ENCODE measurements at regions not wholly inside any gene's neighbourhood (a gene's known extent, or its start where the extent isn't known, plus 50 kb on each side); places are given as distances from the start of the nearest gene placed in this dataset.

GRCh38 chr5:56565644-56566043 is 249.7 kb upstream of the MAP3K1 start (continued):
- TF ChIP-seq RNF219 (CRISPR knock-in tag; IDR thresholded peaks at IDR 0.05) (no peak), ZNF79 (CRISPR knock-in tag; IDR thresholded peaks at IDR 0.05; ENCODE audit: low read depth) (no peak), FOXP1 (CRISPR knock-in tag; IDR thresholded peaks at IDR 0.05) (no peak), CSDE1 (IDR thresholded peaks at IDR 0.05) (no peak)

- 3% methylated on average over 3 of the region's 3 CpGs for WGBS (ENCODE audit: insufficient coverage, low coverage, missing lambda C conversion rate)
- no peak overlapping the region for H2AFZ ChIP-seq (ENCODE audit: low read depth, low read length)
- H3K4me3 ChIP-seq, result no peak overlapping the region
- H3K9me1 ChIP-seq (ENCODE audit: control insufficient read depth, insufficient read depth, low read length), result no peaks in the 10 kb centered on the region
- H3K79me2 ChIP-seq (ENCODE audit: control insufficient read depth, insufficient read depth, low read length), result no peaks in the 10 kb centered on the region
- ChIA-PET POLR2A (interaction anchor here (0.6 to 1.5 kb wide), 5 partner anchors 9 to 941 kb away, joined by 3 to 6 read pairs (median 3); no protein-coding TSS in a partner anchor), CTCF (ENCODE audit: low intra/inter-chr PET ratio) (no interaction called here)
- H3K9me3 ChIP-seq (replicated peaks; ENCODE audit: control insufficient read depth, insufficient read depth, low read depth, low read length), result no peaks in the 10 kb centered on the region
- BruUV-seq (replicated peaks), result no TSS peak
- intact Hi-C loops (cut with micrococcal nuclease), result no loop called here
- no peaks in the 10 kb centered on the region for H3K4me1 ChIP-seq (replicated peaks in 1 of 2; ENCODE audit: control insufficient read depth in 2 of 2, insufficient read depth in 2 of 2, low read length in 2 of 2)
- DNase-seq (ENCODE audit: extremely low read depth in 1 of 4, low spot score in 3 of 4) (no peak), FAIRE-seq (no peak), ATAC-seq (no peak)
- TF ChIP-seq HDAC6 (IDR thresholded peaks at IDR 0.05; ENCODE audit: low read depth, low read length) (no peak), ADNP (tag; IDR thresholded peaks at IDR 0.05) (no peak)
- H4K20me1 ChIP-seq (replicated peaks; ENCODE audit: control insufficient read depth, insufficient read depth, low read length), result no peaks in the 10 kb centered on the region
- H3K36me3 ChIP-seq (ENCODE audit: control insufficient read depth, insufficient read depth, low read length), result no peaks in the 10 kb centered on the region
- peaks cover 20 to 27% of the 10 kb centered on the region in 2 experiments; a peak in 4 of 5 replicates for H3K27me3 ChIP-seq (ENCODE audit: control insufficient read depth in 2 of 2, insufficient read depth in 2 of 2, low read length in 2 of 2)
- no peak overlapping the region for H3K4me2 ChIP-seq (ENCODE audit: insufficient read depth, low read length)
- no peak overlapping the region for H3K27ac ChIP-seq (ENCODE audit: extremely low read depth, low read depth, low read length)
- no peak overlapping the region for H3K9ac ChIP-seq (ENCODE audit: insufficient read depth in 1 of 2, low read depth in 2 of 2, low read length in 2 of 2)
- in situ Hi-C loops (cut with MboI), result no loop called here
Observed at GRCh38 chr5:56565283-56565615, 250.1 kb upstream of the MAP3K1 start.

Measured in K562 (cell line).